ENCODE measurements at regions not wholly inside any gene's neighbourhood (a gene's known extent, or its start where the extent isn't known, plus 50 kb on each side); places are given as distances from the start of the nearest gene placed in this dataset.

GRCh38 chr2:120651818-120652217 lies 83.8 kb upstream of the GLI2 start:
- TF ChIP-seq EZH2 (IDR thresholded peaks at IDR 0.05; ENCODE audit: borderline replicate concordance, insufficient read depth, low read depth, low read length, poor library complexity, severe bottlenecking) (no peak), CTCF (IDR thresholded peaks at IDR 0.05) (no peak)

All from B cell (primary cell).